ENCODE measurements at regions not wholly inside any gene's neighbourhood (a gene's known extent, or its start where the extent isn't known, plus 50 kb on each side); places are given as distances from the start of the nearest gene placed in this dataset.

GRCh38 chr3:152046280-152046679 is 172.8 kb downstream of the SUCNR1 start:
- no peak for FAIRE-seq
- H3K23me2 ChIP-seq (ENCODE audit: low read depth, low read length): no peaks in the 10 kb centered on the region
- H4K20me1 ChIP-seq (replicated peaks in 1 of 2; ENCODE audit: control insufficient read depth in 1 of 2, insufficient read depth in 2 of 2, low read length in 2 of 2): no peaks in the 10 kb centered on the region
- H3K36me3 ChIP-seq (ENCODE audit: control insufficient read depth in 2 of 4, insufficient read depth in 4 of 4, low read length in 3 of 4): no peaks in the 10 kb centered on the region
- no peaks in the 10 kb centered on the region for H3K79me1 ChIP-seq (ENCODE audit: low read depth, low read length)
- H3K4ac ChIP-seq (replicated peaks; ENCODE audit: insufficient read length, low read depth, low read length): no peak overlapping the region
- H2BK15ac ChIP-seq (ENCODE audit: low read length): no peak overlapping the region
- H2AK5ac ChIP-seq (ENCODE audit: low read depth, low read length): no peak overlapping the region
- no peak overlapping the region for H3K23ac ChIP-seq (ENCODE audit: insufficient read length)
- H3K4me1 ChIP-seq (replicated peaks in 1 of 4; ENCODE audit: control insufficient read depth in 3 of 4, insufficient read depth in 4 of 4, low read length in 3 of 4): no peaks in the 10 kb centered on the region
- no peak overlapping the region for H3K56ac ChIP-seq (replicated peaks; ENCODE audit: insufficient read length, low read depth, low read length)
- no peaks in the 10 kb centered on the region for H3K27me3 ChIP-seq (replicated peaks in 1 of 4; ENCODE audit: control insufficient read depth in 3 of 4, extremely low read depth in 1 of 4, insufficient read depth in 3 of 4, low read length in 3 of 4)
- no peak overlapping the region for H2BK20ac ChIP-seq (ENCODE audit: low read length)
- H3K14ac ChIP-seq (ENCODE audit: insufficient read length): no peak overlapping the region
- no peak overlapping the region for H2BK120ac ChIP-seq (replicated peaks; ENCODE audit: low read depth, low read length)
- no peak overlapping the region for H4K91ac ChIP-seq (replicated peaks; ENCODE audit: insufficient read length, low read length)
- H3K9me3 ChIP-seq (ENCODE audit: insufficient read depth in 2 of 2, low read depth in 1 of 2, low read length in 1 of 2): no peaks in the 10 kb centered on the region; a peak in 1 of 4 replicates
- no peak overlapping the region for H2AFZ ChIP-seq (ENCODE audit: low read length)
- no peak overlapping the region for H4K8ac ChIP-seq (ENCODE audit: extremely low read depth, insufficient read depth, low read length)
- DNase-seq (ENCODE audit: low read depth in 1 of 2, low spot score in 2 of 2): no peak
- no peak overlapping the region for H2BK5ac ChIP-seq (ENCODE audit: low read depth, low read length)
- TF ChIP-seq USF2 (IDR thresholded peaks at IDR 0.05; ENCODE audit: low read length): no peak
- no peak for TF ChIP-seq CBX8 (IDR thresholded peaks at IDR 0.05; ENCODE audit: borderline replicate concordance, low read depth, low read length)
- TF ChIP-seq RXRA (IDR thresholded peaks at IDR 0.05; ENCODE audit: insufficient read depth, low read depth, low read length): no peak
- no peak for TF ChIP-seq BCL11A (IDR thresholded peaks at IDR 0.05; ENCODE audit: low read depth in 2 of 2, low read length in 2 of 2)
- TF ChIP-seq CTBP2 (IDR thresholded peaks at IDR 0.05; ENCODE audit: borderline replicate concordance, insufficient read depth, insufficient read length, low read length): no peak
- no peak for TF ChIP-seq SP1 (IDR thresholded peaks at IDR 0.05; ENCODE audit: low read depth, low read length)
- no peak for TF ChIP-seq FOSL1 (IDR thresholded peaks at IDR 0.05; ENCODE audit: insufficient read depth, low read depth, low read length)
- no peak for TF ChIP-seq PHF8 (conservative IDR thresholded peaks at IDR 0.05; ENCODE audit: low read depth, low read length)
- no peak overlapping the region for H2BK12ac ChIP-seq (ENCODE audit: low read depth, low read length)
- CTCF ChIA-PET (ENCODE audit: partially characterized antibody): interaction anchor here (1.2 kb wide), 1 partner anchor 20 kb away, joined by 3 read pairs; no protein-coding TSS in a partner anchor
- H4K5ac ChIP-seq (ENCODE audit: insufficient read length, low read depth, low read length): no peak overlapping the region
- H3K4me2 ChIP-seq (ENCODE audit: insufficient read depth in 1 of 2, low read depth in 2 of 2, low read length in 2 of 2): no peak overlapping the region
- H3K18ac ChIP-seq (ENCODE audit: extremely low read depth, low read length): no peak overlapping the region
- POLR2A ChIA-PET (ENCODE audit: partially characterized antibody): no interaction called here
- no peaks in the 10 kb centered on the region for H3K79me2 ChIP-seq (ENCODE audit: control insufficient read depth in 1 of 2, insufficient read depth in 2 of 2, low read length in 2 of 2)
- H3K4me3 ChIP-seq (ENCODE audit: extremely low read depth in 1 of 4, insufficient read depth in 2 of 4, low read depth in 3 of 4, low read length in 4 of 4): no peak overlapping the region
- no peak overlapping the region for H3K27ac ChIP-seq (ENCODE audit: low read depth, low read length)
- 96% methylated on average over 2 of the region's 2 CpGs; no CpG with 5 or more reads in 1 of the 2 experiments for WGBS, 2 experiments (ENCODE audit: extremely low coverage in 1 of 2, insufficient coverage in 1 of 2, insufficient read length in 1 of 2, insufficient replicate concordance in 2 of 2, low coverage in 1 of 2, low lambda C conversion rate in 2 of 2, missing lambda C conversion rate in 1 of 2)
- H3K9ac ChIP-seq (replicated peaks in 1 of 4; ENCODE audit: extremely low read depth in 1 of 4, low read depth in 3 of 4, low read length in 3 of 4): no peak overlapping the region
